ENCODE measurements at regions not wholly inside any gene's neighbourhood (a gene's known extent, or its start where the extent isn't known, plus 50 kb on each side); places are given as distances from the start of the nearest gene placed in this dataset.

DNA sequence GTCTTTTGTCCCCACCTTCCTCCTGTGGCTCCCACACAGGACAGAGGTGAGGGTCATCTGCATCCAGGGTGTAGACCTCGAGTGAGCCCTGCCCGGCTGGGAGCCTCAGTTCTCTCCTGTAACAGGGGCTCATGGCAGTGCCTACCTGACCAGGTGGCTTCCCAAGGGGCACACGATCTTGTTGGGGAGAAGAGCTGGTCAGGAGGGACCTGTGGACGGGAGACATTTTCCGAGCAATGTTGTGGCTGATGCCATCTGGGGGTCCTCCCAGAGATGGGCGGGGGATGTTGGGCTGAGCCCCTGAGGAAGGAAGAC, 51.9 kb downstream of the CEBPB start:
- no peak for DNase-seq

DNA sequence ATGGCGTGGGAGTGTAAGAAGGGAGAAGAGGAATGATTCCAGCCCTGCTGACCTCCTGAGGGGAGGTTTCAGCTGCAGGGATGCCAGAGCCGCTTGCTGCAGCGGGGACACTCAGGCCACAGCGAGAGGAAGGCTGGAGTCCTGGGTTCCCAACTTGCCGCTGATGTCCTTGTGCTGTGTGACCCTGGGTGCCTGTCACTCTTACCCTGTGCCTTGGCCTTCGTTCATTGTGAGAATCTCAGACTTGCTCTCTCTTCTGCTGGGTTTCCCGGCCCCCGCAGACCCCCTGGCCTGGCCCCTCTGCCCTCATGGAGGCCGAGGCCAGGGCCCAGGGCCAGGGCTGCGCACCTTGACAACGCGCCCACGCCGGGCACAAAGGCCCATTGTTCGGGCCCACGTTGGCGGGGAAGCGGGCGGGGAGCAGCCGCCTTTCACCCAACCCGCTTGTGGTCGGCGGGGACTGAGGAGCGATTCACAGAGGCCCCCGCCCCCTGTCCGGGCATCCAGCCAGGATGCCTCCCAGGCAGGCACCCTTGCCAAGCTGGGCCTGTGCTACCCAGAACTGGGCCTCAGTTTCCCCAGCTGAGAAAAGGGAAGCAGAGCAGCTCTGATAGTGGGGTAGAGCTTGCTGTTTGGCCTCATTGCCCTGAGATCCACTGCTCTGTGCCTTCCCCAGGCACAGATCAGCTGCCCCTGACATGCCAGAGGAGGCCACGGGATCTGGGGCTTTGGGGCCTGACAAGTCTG, 52.4 kb downstream of the CEBPB start:
- no peak for DNase-seq

DNA sequence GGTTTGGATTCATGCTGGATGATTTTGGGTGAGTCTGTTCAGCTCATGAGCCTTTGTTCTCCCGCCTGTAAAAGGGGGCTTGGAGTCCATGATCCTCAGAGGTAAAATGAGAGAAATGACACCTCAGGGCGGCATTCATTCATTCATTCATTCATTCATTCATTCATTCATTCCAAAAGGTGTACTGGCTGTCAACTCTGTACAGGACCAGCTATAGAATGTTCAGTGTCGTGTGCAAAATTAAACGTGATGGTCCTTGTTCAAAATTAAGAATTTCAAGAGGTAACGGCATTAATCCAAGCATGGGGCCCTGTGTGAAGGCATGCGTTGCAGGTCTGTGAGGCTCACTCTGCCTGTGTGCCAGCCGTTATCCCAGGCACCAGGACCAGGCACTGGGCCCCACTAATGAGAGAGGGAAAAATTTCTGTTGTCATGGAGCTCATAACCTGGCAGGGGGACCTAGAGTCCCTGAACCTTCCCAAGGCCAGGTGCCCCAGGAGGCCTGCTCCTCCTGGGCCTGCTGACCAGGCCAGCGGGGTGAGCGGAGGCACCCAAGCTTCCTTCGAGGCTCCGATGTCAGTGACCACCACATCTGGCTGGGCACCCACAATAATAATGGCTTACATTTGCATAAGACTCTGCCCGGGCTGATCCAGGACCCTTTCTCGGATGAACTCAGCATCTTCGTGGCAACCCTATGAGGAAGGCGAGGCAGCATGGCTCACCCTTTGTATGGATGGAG, 53.2 kb downstream of the CEBPB start:
- no peak for DNase-seq

- DNase-seq, result no peak
These were observed 53.9 kb downstream of the CEBPB start for GRCh38 chr20:50244352-50245149.

- DNase-seq, result no peak
These were observed 55.1 kb downstream of the CEBPB start for GRCh38 chr20:50245498-50246366.

- no peak for DNase-seq
These were observed 56.0 kb downstream of the CEBPB start for GRCh38 chr20:50246367-50247195.

- no peak for DNase-seq
These were observed 56.8 kb downstream of the CEBPB start for GRCh38 chr20:50247196-50248094.

- no peak for DNase-seq
These were observed 57.5 kb downstream of the CEBPB start for GRCh38 chr20:50248104-50248641.

DNA sequence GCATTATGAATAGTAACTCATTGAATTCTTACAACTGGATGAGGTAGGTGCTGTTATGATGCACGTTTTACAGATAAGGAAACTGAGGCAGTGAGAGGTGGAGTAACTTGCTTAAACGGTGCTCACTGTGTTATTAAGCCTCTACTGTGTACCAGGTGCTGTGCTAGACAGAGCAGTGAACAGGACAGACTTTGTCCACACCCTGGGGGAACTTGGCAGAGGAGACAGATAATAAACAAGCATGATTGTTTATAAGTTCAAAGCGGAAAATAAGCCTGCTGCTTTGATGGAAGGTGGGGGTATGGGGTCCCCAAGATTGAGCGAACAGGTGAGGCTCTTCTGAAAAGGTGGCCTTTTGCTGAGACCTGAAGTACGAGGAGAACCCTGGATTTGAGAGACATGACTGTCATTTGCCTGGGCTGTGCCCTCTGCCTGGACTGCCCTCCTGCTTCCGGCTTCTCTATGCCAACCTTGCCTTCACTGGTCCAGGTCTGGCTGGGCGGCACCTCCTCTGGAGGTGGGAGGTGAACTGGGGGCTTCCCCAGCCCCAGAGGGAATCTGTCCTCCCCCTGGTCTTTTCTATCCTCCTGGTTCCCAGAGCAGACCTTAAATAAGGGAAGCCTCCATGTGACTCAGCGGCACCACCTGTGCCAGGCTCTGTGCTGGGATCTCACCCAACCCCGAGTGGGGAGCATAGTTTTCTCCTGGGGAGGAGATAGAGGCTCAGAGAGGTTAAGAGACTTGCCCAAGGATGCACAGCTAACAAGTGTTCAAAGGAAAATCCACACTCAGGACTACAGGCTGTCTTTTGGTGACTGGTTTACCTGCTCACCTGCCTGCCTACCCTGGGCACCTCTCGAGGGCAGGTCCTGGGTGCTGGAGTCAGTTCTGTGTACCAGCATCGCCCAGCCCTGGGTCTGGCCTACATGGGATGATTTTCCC, 59.1 kb downstream of the CEBPB start:
- DNase-seq, result no peak

- no peak for DNase-seq
These were observed 60.2 kb downstream of the CEBPB start for GRCh38 chr20:50250679-50251382.

- DNase-seq, result no peak
These were observed 60.7 kb downstream of the CEBPB start for GRCh38 chr20:50251383-50251748.

GRCh38 chr20:50251992-50252511, 61.4 kb downstream of the CEBPB start:
- no peak for DNase-seq

DNA sequence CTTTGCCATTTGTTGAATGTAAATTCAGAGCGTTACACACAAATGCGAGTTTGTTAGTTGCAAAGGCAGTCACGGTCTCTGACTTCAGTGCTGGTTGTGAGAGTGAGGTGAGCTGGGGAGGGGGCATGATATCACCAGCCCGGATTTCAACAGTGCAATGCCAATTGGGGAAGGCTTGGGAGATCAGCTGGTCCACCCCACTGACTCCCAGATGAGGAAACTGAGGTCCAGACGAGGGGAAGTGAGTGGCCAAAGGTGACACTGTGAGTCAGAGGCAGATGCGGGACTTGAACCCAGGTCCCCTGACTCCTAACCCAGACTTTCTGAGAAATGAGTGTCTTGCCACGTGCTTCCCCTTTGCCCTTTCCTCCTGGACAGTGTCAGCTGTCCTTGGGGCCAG, 62.1 kb downstream of the CEBPB start:
- no peak for DNase-seq

- DNase-seq, result no peak
These were observed 62.5 kb downstream of the CEBPB start for GRCh38 chr20:50253101-50253500.

GRCh38 chr20:50254466-50255079, 63.9 kb downstream of the CEBPB start:
- no peak for DNase-seq

- DNase-seq, result no peak
These were observed 65.9 kb downstream of the CEBPB start for GRCh38 chr20:50256577-50256976.

- DNase-seq, result no peak
These were observed 67.2 kb downstream of the CEBPB start for GRCh38 chr20:50257860-50258259.
